ENCODE measurements at regions not wholly inside any gene's neighbourhood (a gene's known extent, or its start where the extent isn't known, plus 50 kb on each side); places are given as distances from the start of the nearest gene placed in this dataset.

DNA sequence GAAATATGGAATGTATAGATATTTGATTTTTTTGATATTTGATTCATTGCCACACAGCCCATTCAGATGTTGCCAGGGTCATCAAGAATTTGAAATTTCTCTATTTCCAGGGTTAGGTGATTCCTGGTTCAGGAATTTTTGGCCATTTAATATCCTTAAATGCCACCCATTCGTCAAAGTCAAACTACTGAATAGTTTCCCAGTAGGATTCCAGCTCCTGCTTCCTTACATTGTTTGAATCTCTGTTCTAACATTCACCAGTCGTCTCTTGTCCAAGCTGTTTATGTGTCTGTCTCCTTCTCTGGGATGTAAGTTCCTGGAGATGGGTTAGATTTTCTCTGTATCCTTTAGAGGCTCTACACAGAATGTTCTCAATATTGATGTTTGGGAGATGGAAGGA lies 124.9 kb upstream of the TLE3 start:
- no peak for TF ChIP-seq SIN3A (IDR thresholded peaks at IDR 0.05; ENCODE audit: borderline replicate concordance, insufficient read depth, low read length)
- no peak for TF ChIP-seq REST (IDR thresholded peaks at IDR 0.05; ENCODE audit: insufficient read depth in 1 of 2, low read depth in 2 of 2, low read length in 2 of 2)
- TF ChIP-seq POLR2AphosphoS5 (IDR thresholded peaks at IDR 0.05; ENCODE audit: low read depth, low read length): no peak
- TF ChIP-seq FOXP2 (optimal IDR thresholded peaks at IDR 0.05; ENCODE audit: borderline replicate concordance, extremely low read depth, extremely low read length, insufficient read depth): no peak
- TF ChIP-seq TAF1 (IDR thresholded peaks at IDR 0.05; ENCODE audit: borderline replicate concordance, insufficient read depth, low read length): no peak
